ENCODE measurements at regions not wholly inside any gene's neighbourhood (a gene's known extent, or its start where the extent isn't known, plus 50 kb on each side); places are given as distances from the start of the nearest gene placed in this dataset.

GRCh38 chr1:234554218-234554697, 55.7 kb downstream of the IRF2BP2 start:
- H3K27ac ChIP-seq (ENCODE audit: low read depth, low read length, severe bottlenecking), result peak overlapping the region; percentile 77
- no peak overlapping the region for H3K4me3 ChIP-seq (ENCODE audit: extremely low read depth, insufficient read depth, low read length, poor library complexity, severe bottlenecking)
- no peaks in the 10 kb centered on the region for H3K36me3 ChIP-seq (ENCODE audit: control insufficient read depth, insufficient read depth, low read length)
- WGBS, 2 experiments (ENCODE audit: insufficient coverage in 2 of 2), result 86 to 94% methylated on average over 5 of the region's 7 CpGs
- H3K9me3 ChIP-seq (ENCODE audit: control insufficient read depth, low read length), result no peaks in the 10 kb centered on the region
- H3K4me1 ChIP-seq (ENCODE audit: control insufficient read depth, insufficient read depth, low read length, poor library complexity, severe bottlenecking), result peaks cover 27% of the 10 kb centered on the region

- Histone ChIP-seq H3K9me3 (ENCODE audit: control insufficient read depth, low read length) (no peaks in the 10 kb centered on the region), H3K27ac (ENCODE audit: low read depth, low read length, severe bottlenecking) (peak overlapping the region; percentile 77), H3K4me3 (ENCODE audit: extremely low read depth, insufficient read depth, low read length, poor library complexity, severe bottlenecking) (no peak overlapping the region), H3K36me3 (ENCODE audit: control insufficient read depth, insufficient read depth, low read length) (no peaks in the 10 kb centered on the region), H3K4me1 (ENCODE audit: control insufficient read depth, insufficient read depth, low read length, poor library complexity, severe bottlenecking) (peaks cover 25% of the 10 kb centered on the region)
- WGBS, 2 experiments (ENCODE audit: insufficient coverage in 2 of 2), result 79% methylated on average over 21 of the region's 21 CpGs
Measured at GRCh38 chr1:234553240-234554188, 56.5 kb downstream of the IRF2BP2 start.

GRCh38 chr1:234551032-234551378, 59.0 kb downstream of the IRF2BP2 start:
- H3K4me1 ChIP-seq (ENCODE audit: control insufficient read depth, insufficient read depth, low read length, poor library complexity, severe bottlenecking), result peaks cover 23% of the 10 kb centered on the region
- no peaks in the 10 kb centered on the region for H3K9me3 ChIP-seq (ENCODE audit: control insufficient read depth, low read length)
- 96 to 100% methylated on average over 6 of the region's 6 CpGs for WGBS, 2 experiments (ENCODE audit: insufficient coverage in 2 of 2)
- H3K36me3 ChIP-seq (ENCODE audit: control insufficient read depth, insufficient read depth, low read length), result no peaks in the 10 kb centered on the region
- H3K27ac ChIP-seq (ENCODE audit: low read depth, low read length, severe bottlenecking), result no peak overlapping the region
- H3K4me3 ChIP-seq (ENCODE audit: extremely low read depth, insufficient read depth, low read length, poor library complexity, severe bottlenecking), result no peak overlapping the region

- no peaks in the 10 kb centered on the region for H3K9me3 ChIP-seq (ENCODE audit: control insufficient read depth, low read length)
- H3K27ac ChIP-seq (ENCODE audit: low read depth, low read length, severe bottlenecking), result peak overlapping the region; percentile 18
- peaks cover 23% of the 10 kb centered on the region for H3K4me1 ChIP-seq (ENCODE audit: control insufficient read depth, insufficient read depth, low read length, poor library complexity, severe bottlenecking)
- H3K36me3 ChIP-seq (ENCODE audit: control insufficient read depth, insufficient read depth, low read length), result no peaks in the 10 kb centered on the region
- 90 to 92% methylated on average over 16 of the region's 16 CpGs for WGBS, 2 experiments (ENCODE audit: insufficient coverage in 2 of 2)
- H3K4me3 ChIP-seq (ENCODE audit: extremely low read depth, insufficient read depth, low read length, poor library complexity, severe bottlenecking), result no peak overlapping the region
Measured at GRCh38 chr1:234550341-234551031, 59.5 kb downstream of the IRF2BP2 start.

GRCh38 chr1:234549447-234550021, 60.4 kb downstream of the IRF2BP2 start:
- Histone ChIP-seq H3K36me3 (ENCODE audit: control insufficient read depth, insufficient read depth, low read length) (no peaks in the 10 kb centered on the region), H3K4me1 (ENCODE audit: control insufficient read depth, insufficient read depth, low read length, poor library complexity, severe bottlenecking) (peaks cover 23% of the 10 kb centered on the region), H3K27ac (ENCODE audit: low read depth, low read length, severe bottlenecking) (no peak overlapping the region), H3K9me3 (ENCODE audit: control insufficient read depth, low read length) (no peaks in the 10 kb centered on the region), H3K4me3 (ENCODE audit: extremely low read depth, insufficient read depth, low read length, poor library complexity, severe bottlenecking) (no peak overlapping the region)
- WGBS, 2 experiments (ENCODE audit: insufficient coverage in 2 of 2), result 96 to 98% methylated on average over 2 to 9 of the region's 10 CpGs

GRCh38 chr1:234546890-234547788, 62.8 kb downstream of the IRF2BP2 start:
- 94 to 95% methylated on average over 3 of the region's 6 CpGs for WGBS, 2 experiments (ENCODE audit: insufficient coverage in 2 of 2)
- Histone ChIP-seq H3K27ac (ENCODE audit: low read depth, low read length, severe bottlenecking) (no peak overlapping the region), H3K4me1 (ENCODE audit: control insufficient read depth, insufficient read depth, low read length, poor library complexity, severe bottlenecking) (peaks cover 16% of the 10 kb centered on the region), H3K36me3 (ENCODE audit: control insufficient read depth, insufficient read depth, low read length) (no peaks in the 10 kb centered on the region), H3K4me3 (ENCODE audit: extremely low read depth, insufficient read depth, low read length, poor library complexity, severe bottlenecking) (no peak overlapping the region), H3K9me3 (ENCODE audit: control insufficient read depth, low read length) (no peaks in the 10 kb centered on the region)

GRCh38 chr1:234546387-234546704, 63.6 kb downstream of the IRF2BP2 start:
- no peak overlapping the region for H3K4me3 ChIP-seq (ENCODE audit: extremely low read depth, insufficient read depth, low read length, poor library complexity, severe bottlenecking)
- peaks cover 16% of the 10 kb centered on the region for H3K4me1 ChIP-seq (ENCODE audit: control insufficient read depth, insufficient read depth, low read length, poor library complexity, severe bottlenecking)
- 60% methylated on average over 1 of the region's 7 CpGs; no CpG with 5 or more reads in 1 of the 2 experiments for WGBS, 2 experiments (ENCODE audit: insufficient coverage in 2 of 2)
- no peaks in the 10 kb centered on the region for H3K9me3 ChIP-seq (ENCODE audit: control insufficient read depth, low read length)
- no peaks in the 10 kb centered on the region for H3K36me3 ChIP-seq (ENCODE audit: control insufficient read depth, insufficient read depth, low read length)
- H3K27ac ChIP-seq (ENCODE audit: low read depth, low read length, severe bottlenecking), result no peak overlapping the region

DNA sequence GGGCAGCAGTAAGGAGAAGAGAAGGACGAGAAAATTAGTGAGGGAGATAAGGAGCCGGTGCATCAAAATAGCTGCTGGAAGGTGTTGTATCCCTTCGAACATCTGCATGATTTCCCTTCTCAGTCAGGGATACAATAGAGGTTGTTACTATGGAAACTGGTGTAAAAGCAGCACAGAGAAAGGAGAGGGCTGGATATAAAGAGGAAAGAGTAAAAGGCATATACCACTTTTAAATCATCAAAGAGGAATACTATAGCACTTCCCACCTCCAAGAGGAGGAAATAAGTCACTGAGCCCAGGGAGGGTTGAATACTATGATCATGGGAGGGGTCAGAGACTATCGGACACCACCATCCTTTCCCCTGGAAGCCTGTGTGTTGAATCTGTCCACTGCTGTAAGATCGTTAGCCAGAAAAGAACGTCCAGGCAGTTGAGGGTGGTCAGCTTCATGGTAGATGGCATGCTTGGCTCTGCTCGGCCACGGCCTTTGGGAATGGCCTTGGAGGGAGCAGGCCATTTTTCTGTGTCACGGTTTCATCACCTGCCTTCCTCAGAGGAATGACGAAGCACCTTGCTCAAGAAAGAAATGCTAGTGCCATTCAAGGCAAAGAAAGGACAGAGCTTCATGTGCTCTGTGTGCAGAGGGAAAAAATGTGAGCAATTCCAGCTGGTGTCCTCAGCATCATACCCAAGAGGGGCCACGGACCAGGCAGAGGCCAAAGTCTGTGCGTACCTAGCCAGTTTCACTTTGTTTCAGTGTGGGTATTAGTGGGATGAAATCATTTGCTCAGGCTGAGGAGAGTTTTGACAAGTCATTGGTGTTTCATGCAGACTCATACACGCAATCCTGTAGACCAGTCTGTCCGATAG, 64.2 kb downstream of the IRF2BP2 start:
- Histone ChIP-seq H3K4me1 (ENCODE audit: control insufficient read depth, insufficient read depth, low read length, poor library complexity, severe bottlenecking) (peaks cover 16% of the 10 kb centered on the region), H3K9me3 (ENCODE audit: control insufficient read depth, low read length) (no peaks in the 10 kb centered on the region), H3K27ac (ENCODE audit: low read depth, low read length, severe bottlenecking) (no peak overlapping the region), H3K36me3 (ENCODE audit: control insufficient read depth, insufficient read depth, low read length) (no peaks in the 10 kb centered on the region), H3K4me3 (ENCODE audit: extremely low read depth, insufficient read depth, low read length, poor library complexity, severe bottlenecking) (no peak overlapping the region)
- WGBS, 2 experiments (ENCODE audit: insufficient coverage in 2 of 2), result 92% methylated on average over 12 of the region's 14 CpGs

GRCh38 chr1:234544087-234544579, 65.2 kb upstream of the TARBP1 start:
- Histone ChIP-seq H3K27ac (ENCODE audit: low read depth, low read length, severe bottlenecking) (peak overlapping the region; percentile 86), H3K4me1 (ENCODE audit: control insufficient read depth, insufficient read depth, low read length, poor library complexity, severe bottlenecking) (peaks cover 16% of the 10 kb centered on the region), H3K4me3 (ENCODE audit: extremely low read depth, insufficient read depth, low read length, poor library complexity, severe bottlenecking) (no peak overlapping the region), H3K9me3 (ENCODE audit: control insufficient read depth, low read length) (no peaks in the 10 kb centered on the region), H3K36me3 (ENCODE audit: control insufficient read depth, insufficient read depth, low read length) (no peaks in the 10 kb centered on the region)
- 82 to 84% methylated on average over 5 of the region's 6 CpGs for WGBS, 2 experiments (ENCODE audit: insufficient coverage in 2 of 2)
